ENCODE measurements at regions not wholly inside any gene's neighbourhood (a gene's known extent, or its start where the extent isn't known, plus 50 kb on each side); places are given as distances from the start of the nearest gene placed in this dataset.

DNA sequence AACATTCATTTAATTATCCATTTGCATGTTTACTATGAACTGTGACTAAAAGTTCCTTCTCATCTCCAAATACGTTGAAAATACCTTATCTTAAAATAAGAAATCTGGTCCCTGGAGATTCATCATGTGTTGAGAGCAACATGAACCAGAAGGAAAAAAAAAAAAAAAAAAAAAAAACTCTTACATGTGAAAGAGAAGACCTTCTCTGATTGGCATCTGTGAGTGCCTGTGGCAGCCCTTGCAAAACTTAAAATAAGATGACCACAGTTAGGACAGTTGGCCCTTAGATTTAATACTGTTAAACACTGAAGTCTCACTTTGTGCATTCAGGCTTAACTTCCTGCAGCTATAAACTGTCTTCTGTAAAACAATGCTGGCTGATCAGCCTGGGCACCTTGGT is 1395.2 kb upstream of the ADGRL4 start:
- H3K9me3 ChIP-seq, result no peaks in the 10 kb centered on the region
- no peak overlapping the region for H3K27ac ChIP-seq
- TF ChIP-seq, protein P1, sequence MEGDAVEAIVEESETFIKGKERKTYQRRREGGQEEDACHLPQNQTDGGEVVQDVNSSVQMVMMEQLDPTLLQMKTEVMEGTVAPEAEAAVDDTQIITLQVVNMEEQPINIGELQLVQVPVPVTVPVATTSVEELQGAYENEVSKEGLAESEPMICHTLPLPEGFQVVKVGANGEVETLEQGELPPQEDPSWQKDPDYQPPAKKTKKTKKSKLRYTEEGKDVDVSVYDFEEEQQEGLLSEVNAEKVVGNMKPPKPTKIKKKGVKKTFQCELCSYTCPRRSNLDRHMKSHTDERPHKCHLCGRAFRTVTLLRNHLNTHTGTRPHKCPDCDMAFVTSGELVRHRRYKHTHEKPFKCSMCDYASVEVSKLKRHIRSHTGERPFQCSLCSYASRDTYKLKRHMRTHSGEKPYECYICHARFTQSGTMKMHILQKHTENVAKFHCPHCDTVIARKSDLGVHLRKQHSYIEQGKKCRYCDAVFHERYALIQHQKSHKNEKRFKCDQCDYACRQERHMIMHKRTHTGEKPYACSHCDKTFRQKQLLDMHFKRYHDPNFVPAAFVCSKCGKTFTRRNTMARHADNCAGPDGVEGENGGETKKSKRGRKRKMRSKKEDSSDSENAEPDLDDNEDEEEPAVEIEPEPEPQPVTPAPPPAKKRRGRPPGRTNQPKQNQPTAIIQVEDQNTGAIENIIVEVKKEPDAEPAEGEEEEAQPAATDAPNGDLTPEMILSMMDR (IDR thresholded peaks at IDR 0.05), result no peak
- TF ChIP-seq POLR2A (IDR thresholded peaks at IDR 0.05), result no peak
- H3K4me3 ChIP-seq, result no peak overlapping the region
- DNase-seq, result no peak
- no peak for ATAC-seq
- WGBS (ENCODE audit: insufficient coverage, low coverage, low lambda C conversion rate, missing lambda C conversion rate), result 44% methylated on average over 1 of the region's 1 CpG
- intact Hi-C loops (cut with DNase I), result no loop called here
- no peaks in the 10 kb centered on the region for H3K36me3 ChIP-seq
- H3K27me3 ChIP-seq, result no peaks in the 10 kb centered on the region
- no peaks in the 10 kb centered on the region for H3K4me1 ChIP-seq

- intact Hi-C loops (cut with DNase I), result no loop called here
- 34% methylated on average over 3 of the region's 3 CpGs for WGBS (ENCODE audit: insufficient coverage, low coverage, low lambda C conversion rate, missing lambda C conversion rate)
- H3K9me3 ChIP-seq, result peaks cover 0 to 5% (median 0%) of the 10 kb centered on the region in 4 donors
- no peaks in the 10 kb centered on the region for H3K27me3 ChIP-seq
- no peak for ATAC-seq
- DNase-seq, result no peak
- no peaks in the 10 kb centered on the region for H3K36me3 ChIP-seq
- no peak overlapping the region for H3K27ac ChIP-seq
- TF ChIP-seq, protein P1 (IDR thresholded peaks at IDR 0.05), result no peak
- TF ChIP-seq POLR2A (IDR thresholded peaks at IDR 0.05), result no peak
- H3K4me1 ChIP-seq, result no peaks in the 10 kb centered on the region
- H3K4me3 ChIP-seq, result no peak overlapping the region
These were observed 1386.0 kb upstream of the ADGRL4 start for GRCh38 chr1:80392529-80392928.

DNA sequence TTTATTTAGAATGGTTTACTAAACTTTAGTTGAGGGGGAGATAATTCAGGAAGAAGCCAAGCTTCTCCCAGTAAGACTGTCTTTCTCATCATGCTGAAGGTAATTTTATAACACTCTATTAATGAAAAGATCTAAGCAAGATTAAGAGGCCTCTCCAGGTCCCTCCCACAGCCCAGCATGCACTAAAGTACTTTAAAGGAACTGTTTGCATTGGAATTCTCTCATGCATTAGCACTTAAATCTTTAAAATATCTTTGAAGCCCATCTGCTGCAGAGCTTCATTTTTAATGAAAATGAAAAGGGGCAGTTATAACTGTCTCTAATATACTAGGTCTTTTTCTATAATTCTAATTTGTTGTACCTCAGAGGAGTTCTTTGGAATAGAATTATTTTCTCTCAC is 1379.1 kb upstream of the ADGRL4 start:
- TF ChIP-seq, protein P1 (IDR thresholded peaks at IDR 0.05), result no peak
- TF ChIP-seq POLR2A (IDR thresholded peaks at IDR 0.05), result no peak
- Histone ChIP-seq H3K27ac (no peak overlapping the region), H3K9me3 (peaks cover 0 to 5% (median 0%) of the 10 kb centered on the region in 4 donors), H3K36me3 (no peaks in the 10 kb centered on the region), H3K4me1 (no peaks in the 10 kb centered on the region), H3K27me3 (no peaks in the 10 kb centered on the region), H3K4me3 (no peak overlapping the region)
- no peak for DNase-seq
- intact Hi-C loops (cut with DNase I), result no loop called here
- no peak for ATAC-seq

- TF ChIP-seq POLR2A (IDR thresholded peaks at IDR 0.05), result no peak
- TF ChIP-seq, protein P1 (IDR thresholded peaks at IDR 0.05), result no peak
- intact Hi-C loops (cut with DNase I), result no loop called here
- DNase-seq (no peak), ATAC-seq (no peak)
- Histone ChIP-seq H3K27ac (no peak overlapping the region), H3K4me1 (no peaks in the 10 kb centered on the region), H3K4me3 (no peak overlapping the region), H3K27me3 (no peaks in the 10 kb centered on the region), H3K36me3 (no peaks in the 10 kb centered on the region), H3K9me3 (peaks cover 0 to 5% (median 0%) of the 10 kb centered on the region in 4 donors)
These were observed 1378.4 kb upstream of the ADGRL4 start for GRCh38 chr1:80384959-80385358.

DNA sequence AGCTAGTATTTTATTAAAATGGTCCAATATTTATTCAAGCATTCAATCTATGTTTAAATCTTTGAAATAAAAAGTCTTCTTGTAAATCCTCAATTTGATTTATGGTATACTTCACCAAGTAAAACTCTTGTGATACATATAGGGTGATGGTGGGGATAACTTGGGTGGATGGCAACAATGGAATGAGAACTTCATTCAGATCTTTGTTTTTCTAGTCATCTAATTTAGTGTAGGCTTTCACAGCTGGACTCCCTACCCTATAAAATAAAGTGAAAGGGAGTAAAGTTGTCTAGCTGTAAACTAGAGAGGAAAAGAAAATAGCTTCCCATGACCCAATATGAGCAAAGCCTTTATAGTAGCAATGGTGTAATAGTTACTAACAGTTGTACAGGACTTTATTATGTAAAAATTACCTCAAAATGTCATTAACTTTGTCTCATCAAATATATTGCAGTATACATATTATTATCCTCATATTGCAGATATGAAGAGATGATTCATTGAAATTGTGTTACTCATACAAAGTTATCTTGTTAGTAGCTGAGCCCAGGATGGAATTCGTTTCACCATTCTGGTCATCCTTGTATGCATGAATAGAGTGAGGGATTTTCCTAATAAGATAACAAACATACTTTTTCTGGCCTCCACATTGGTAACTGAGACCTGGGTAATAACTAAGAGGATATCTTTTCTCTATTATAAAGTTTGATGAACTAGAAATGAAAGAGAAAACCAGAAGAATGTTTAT is 1377.7 kb upstream of the ADGRL4 start:
- no peak for DNase-seq
- intact Hi-C loops (cut with DNase I), result no loop called here
- no peaks in the 10 kb centered on the region for H3K4me1 ChIP-seq
- no peak for TF ChIP-seq POLR2A (IDR thresholded peaks at IDR 0.05)
- TF ChIP-seq, protein P1 (IDR thresholded peaks at IDR 0.05), result no peak
- no peak overlapping the region for H3K4me3 ChIP-seq
- no peak overlapping the region for H3K27ac ChIP-seq
- H3K36me3 ChIP-seq, result no peaks in the 10 kb centered on the region
- H3K27me3 ChIP-seq, result no peaks in the 10 kb centered on the region
- 43% methylated on average over 1 of the region's 1 CpG for WGBS (ENCODE audit: insufficient coverage, low coverage, low lambda C conversion rate, missing lambda C conversion rate)
- no peak for ATAC-seq
- H3K9me3 ChIP-seq, result no peaks in the 10 kb centered on the region

All from right lobe of liver (tissue), 6 donors.